ENCODE measurements at regions not wholly inside any gene's neighbourhood (a gene's known extent, or its start where the extent isn't known, plus 50 kb on each side); places are given as distances from the start of the nearest gene placed in this dataset.

DNA sequence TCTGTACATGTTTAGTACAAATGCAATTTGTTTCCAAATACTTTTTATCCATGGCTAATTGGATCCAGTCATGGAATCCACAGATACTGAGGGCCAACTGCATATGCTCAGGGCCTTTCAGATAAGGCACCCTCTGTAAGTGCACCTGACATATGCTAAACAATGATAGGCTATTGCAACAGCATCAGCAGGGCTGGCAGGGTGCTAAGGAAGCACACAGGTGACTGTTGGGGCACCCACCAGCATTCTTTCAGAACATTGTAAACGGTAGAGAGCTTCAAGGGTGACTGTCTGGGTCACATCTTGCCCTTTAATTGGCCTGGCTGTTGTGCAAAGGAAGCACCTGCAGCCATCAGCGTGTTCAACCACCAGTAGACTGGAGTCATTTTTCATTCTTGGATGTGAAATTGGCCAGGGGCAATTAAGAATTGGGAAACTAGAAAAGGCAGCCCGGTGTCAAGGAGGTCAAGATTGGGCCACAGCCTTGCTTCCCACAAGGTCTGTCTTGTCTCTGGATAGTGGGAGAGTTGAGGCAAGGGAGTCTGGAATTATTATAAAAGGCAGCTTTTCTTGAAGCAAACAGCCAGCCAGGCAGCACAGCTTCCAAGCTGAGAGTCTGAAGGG, 129.3 kb upstream of the RAI14 start:
- no peak for TF ChIP-seq YY1 (IDR thresholded peaks at IDR 0.05; ENCODE audit: low read depth)
- no peak for TF ChIP-seq CEBPB (IDR thresholded peaks at IDR 0.05)
- TF ChIP-seq CREB1 (IDR thresholded peaks at IDR 0.05; ENCODE audit: low read depth), result no peak
- no peak for TF ChIP-seq TAF1 (IDR thresholded peaks at IDR 0.05; ENCODE audit: low read depth)
- TF ChIP-seq, protein P1, sequence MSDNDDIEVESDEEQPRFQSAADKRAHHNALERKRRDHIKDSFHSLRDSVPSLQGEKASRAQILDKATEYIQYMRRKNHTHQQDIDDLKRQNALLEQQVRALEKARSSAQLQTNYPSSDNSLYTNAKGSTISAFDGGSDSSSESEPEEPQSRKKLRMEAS (IDR thresholded peaks at IDR 0.05), result no peak
- no peak for TF ChIP-seq EP300 (IDR thresholded peaks at IDR 0.05; ENCODE audit: borderline replicate concordance)
